Dendritic cell treated with granulocyte-macrophage colony-stimulating factor and Interleukin-4, amounts not matched to agents 40 ng/mL and 50 ng/mL, for 4 days (primary cell): ENCODE measurements at regions not wholly inside any gene's neighbourhood (a gene's known extent, or its start where the extent isn't known, plus 50 kb on each side); places are given as distances from the start of the nearest gene placed in this dataset.

Experiments
- H3K27ac Mint-ChIP-seq: one replicate; pipeline ENCODE4 v1.8.0; 2022; ENCODE audit warnings: mild to moderate bottlenecking, mixed read lengths
- H3K27me3 Mint-ChIP-seq: one replicate; pipeline ENCODE4 v1.8.0; 2022; ENCODE audit warnings: mild to moderate bottlenecking, mixed read lengths
- H3K36me3 Mint-ChIP-seq: one replicate; pipeline ENCODE4 v1.8.0; 2022; ENCODE audit warnings: low read depth, mixed read lengths
- H3K4me1 Mint-ChIP-seq: one replicate; pipeline ENCODE4 v1.8.0; 2022; ENCODE audit warnings: low read depth, mixed read lengths
- H3K4me3 Mint-ChIP-seq: one replicate; pipeline ENCODE4 v1.8.0; 2022; ENCODE audit warnings: mild to moderate bottlenecking, moderate library complexity, mixed read lengths
- H3K9me3 Mint-ChIP-seq: one replicate; pipeline ENCODE4 v1.8.0; 2022; ENCODE audit warnings: mixed read lengths
- intact Hi-C: fragments of 100-400 bp; cut with micrococcal nuclease; formaldehyde crosslinking; loops from one replicate; pipeline ENCODE4 v1.15.0; 2022

- Mint-ChIP-seq H3K4me1 (no peaks in the 10 kb centered on the region), H3K4me3 (no peak overlapping the region), H3K36me3 (no peaks in the 10 kb centered on the region), H3K27ac (no peak overlapping the region), H3K27me3 (no peaks in the 10 kb centered on the region), H3K9me3 (no peaks in the 10 kb centered on the region)
- intact Hi-C loops = no loop called here
Measured at GRCh38 chr13:70895599-70895998, 787.3 kb upstream of the KLHL1 start.

GRCh38 chr13:70894258-70894657, 786.0 kb upstream of the KLHL1 start:
- Mint-ChIP-seq H3K36me3 (no peaks in the 10 kb centered on the region), H3K4me3 (no peak overlapping the region), H3K27ac (no peak overlapping the region), H3K9me3 (peaks cover 3% of the 10 kb centered on the region), H3K27me3 (no peaks in the 10 kb centered on the region), H3K4me1 (no peaks in the 10 kb centered on the region)
- intact Hi-C loops = no loop called here

DNA sequence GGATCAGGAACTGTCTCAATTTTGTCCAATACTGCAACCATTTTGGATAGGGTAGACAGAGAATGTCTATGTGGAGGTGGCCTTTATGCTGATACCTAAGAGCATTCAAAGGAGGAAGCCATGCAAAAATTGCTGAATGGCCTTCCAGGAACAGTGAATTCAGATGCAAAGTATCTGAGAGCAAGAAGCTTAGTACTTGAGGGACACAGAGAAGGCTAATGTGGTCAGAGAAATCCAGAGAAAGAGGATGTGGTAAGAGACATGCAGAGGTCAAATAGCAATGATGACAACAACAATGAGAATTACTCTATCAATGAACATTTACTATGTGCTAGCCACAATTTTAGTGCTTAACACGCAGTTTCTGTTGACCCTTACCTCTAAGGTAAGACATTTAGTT, 785.6 kb upstream of the KLHL1 start:
- Mint-ChIP-seq H3K27ac (no peak overlapping the region), H3K36me3 (no peaks in the 10 kb centered on the region), H3K27me3 (no peaks in the 10 kb centered on the region), H3K4me3 (no peak overlapping the region), H3K9me3 (peaks cover 7% of the 10 kb centered on the region), H3K4me1 (no peaks in the 10 kb centered on the region)
- intact Hi-C loops = no loop called here

DNA sequence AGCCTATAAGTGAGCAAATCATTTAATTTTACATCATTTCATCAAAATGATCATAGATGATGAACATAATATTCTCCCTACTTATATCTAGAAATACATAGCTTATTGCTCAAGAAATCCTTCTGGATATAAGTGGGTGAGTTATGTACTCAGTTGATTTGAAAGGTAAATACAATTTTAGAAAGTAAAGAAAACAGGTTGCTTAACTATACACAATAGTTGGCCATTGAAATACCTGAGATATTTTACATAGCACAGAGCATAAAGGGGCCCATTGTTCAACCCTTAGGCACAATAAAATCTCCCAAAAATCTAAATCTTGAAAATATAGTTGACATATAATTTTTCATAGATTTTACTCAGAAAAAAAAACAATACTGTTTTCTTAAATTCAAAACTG, 782.0 kb upstream of the KLHL1 start:
- H3K4me1 Mint-ChIP-seq = no peaks in the 10 kb centered on the region
- H3K27me3 Mint-ChIP-seq = no peaks in the 10 kb centered on the region
- H3K9me3 Mint-ChIP-seq = peaks cover 14% of the 10 kb centered on the region
- H3K4me3 Mint-ChIP-seq = no peak overlapping the region
- no peaks in the 10 kb centered on the region for H3K36me3 Mint-ChIP-seq
- H3K27ac Mint-ChIP-seq = no peak overlapping the region
- intact Hi-C loops = no loop called here

DNA sequence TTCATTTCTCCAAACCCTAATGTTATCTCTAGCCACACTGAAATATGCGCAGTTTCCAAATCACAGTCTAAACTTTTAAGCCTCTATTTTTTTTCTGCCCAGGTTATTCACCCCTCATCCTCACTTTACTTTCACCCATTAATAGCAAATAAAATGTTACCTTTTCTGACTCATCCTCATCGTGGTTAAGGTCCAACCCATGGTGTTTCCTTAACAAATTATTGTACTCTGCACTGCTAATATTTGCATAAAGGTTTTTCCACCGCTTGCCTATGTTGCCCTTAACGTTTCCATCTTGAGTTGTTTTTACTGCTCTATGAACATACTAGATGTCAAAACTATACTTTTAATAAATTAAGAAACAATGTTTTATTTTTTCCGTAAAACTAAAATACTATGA, 780.9 kb upstream of the KLHL1 start:
- Mint-ChIP-seq H3K4me1 (no peaks in the 10 kb centered on the region), H3K27ac (no peak overlapping the region), H3K4me3 (no peak overlapping the region), H3K36me3 (no peaks in the 10 kb centered on the region), H3K9me3 (peaks cover 14% of the 10 kb centered on the region), H3K27me3 (no peaks in the 10 kb centered on the region)
- intact Hi-C loops = no loop called here

DNA sequence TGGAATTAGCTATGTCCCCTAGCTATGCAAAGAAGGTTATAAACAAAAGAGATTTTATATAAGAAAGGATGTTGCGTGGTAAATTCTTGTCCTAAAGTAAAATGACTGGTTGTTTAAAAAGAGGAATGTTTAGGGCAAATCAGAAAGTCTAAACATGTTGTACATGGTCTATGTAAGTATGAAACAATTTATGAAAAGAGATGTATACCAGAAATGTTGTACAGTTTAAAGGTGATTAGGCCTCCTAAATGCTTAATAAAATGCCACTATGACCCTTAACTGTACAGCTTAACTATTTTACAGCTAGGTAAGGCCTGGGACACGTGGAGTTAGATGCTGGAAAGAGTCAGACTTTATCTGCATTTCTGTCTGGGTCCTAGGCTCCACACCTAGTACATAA, 775.9 kb upstream of the KLHL1 start:
- Mint-ChIP-seq H3K36me3 (no peaks in the 10 kb centered on the region), H3K27ac (no peak overlapping the region), H3K4me1 (no peaks in the 10 kb centered on the region), H3K4me3 (no peak overlapping the region), H3K27me3 (no peaks in the 10 kb centered on the region), H3K9me3 (peaks cover 10% of the 10 kb centered on the region)
- intact Hi-C loops = no loop called here

DNA sequence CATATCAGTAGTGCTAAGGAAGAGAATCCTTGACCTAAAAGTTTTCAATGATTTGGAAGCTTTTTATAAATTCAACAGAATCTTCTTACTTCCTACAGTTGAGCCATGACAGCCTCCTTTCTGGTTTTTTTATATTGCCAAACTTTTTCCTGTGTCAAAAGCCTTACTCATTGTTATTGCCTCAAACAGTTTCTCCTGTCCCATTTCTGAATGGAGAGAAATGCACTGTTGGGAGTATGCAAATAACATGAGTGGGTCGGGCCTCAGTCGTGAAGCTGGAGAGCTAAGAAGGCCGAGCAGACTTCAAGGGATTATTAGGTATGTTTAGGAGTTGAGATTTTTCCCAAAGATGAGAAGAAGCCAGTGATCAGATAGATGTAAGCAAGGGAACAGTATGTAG, 766.4 kb upstream of the KLHL1 start:
- H3K27me3 Mint-ChIP-seq = no peaks in the 10 kb centered on the region
- no peaks in the 10 kb centered on the region for H3K4me1 Mint-ChIP-seq
- peaks cover 16% of the 10 kb centered on the region for H3K9me3 Mint-ChIP-seq

GRCh38 chr13:70864731-70865130, 756.5 kb upstream of the KLHL1 start:
- intact Hi-C loops = no loop called here
- H3K36me3 Mint-ChIP-seq = no peaks in the 10 kb centered on the region
- H3K4me1 Mint-ChIP-seq = no peaks in the 10 kb centered on the region
- no peak overlapping the region for H3K4me3 Mint-ChIP-seq
- no peaks in the 10 kb centered on the region for H3K27me3 Mint-ChIP-seq
- no peak overlapping the region for H3K27ac Mint-ChIP-seq
- peaks cover 32% of the 10 kb centered on the region for H3K9me3 Mint-ChIP-seq

More for the DNA sequence above, 766.4 kb upstream of the KLHL1 start:
- Mint-ChIP-seq H3K27ac (no peak overlapping the region), H3K36me3 (no peaks in the 10 kb centered on the region), H3K4me3 (no peak overlapping the region)
- intact Hi-C loops = no loop called here

- Mint-ChIP-seq H3K27me3 (no peaks in the 10 kb centered on the region), H3K27ac (no peak overlapping the region), H3K4me3 (no peak overlapping the region), H3K4me1 (no peaks in the 10 kb centered on the region), H3K36me3 (no peaks in the 10 kb centered on the region), H3K9me3 (peaks cover 29% of the 10 kb centered on the region)
- intact Hi-C loops = no loop called here
Measured at GRCh38 chr13:70856711-70857110, 748.5 kb upstream of the KLHL1 start.

DNA sequence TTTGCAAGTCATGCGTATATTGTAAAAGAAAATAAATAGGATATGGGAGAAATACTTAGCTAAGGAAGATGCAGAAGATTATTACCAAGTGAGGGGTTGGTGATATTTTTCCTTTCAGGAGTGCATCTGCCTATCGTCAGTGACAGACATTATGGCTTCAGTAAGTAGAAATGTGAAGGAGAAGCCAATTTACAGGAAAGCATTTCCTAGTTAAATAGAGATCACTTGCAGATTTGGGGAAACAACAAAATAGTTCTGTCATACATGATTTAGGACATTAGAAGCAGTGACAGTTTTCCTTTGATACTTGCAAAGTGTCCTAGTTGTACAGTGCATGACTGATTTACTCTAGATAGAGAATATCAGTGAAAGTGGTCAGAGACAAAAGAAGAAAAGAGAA, 747.8 kb upstream of the KLHL1 start:
- no peak overlapping the region for H3K27ac Mint-ChIP-seq
- peaks cover 23% of the 10 kb centered on the region for H3K9me3 Mint-ChIP-seq
- no peaks in the 10 kb centered on the region for H3K27me3 Mint-ChIP-seq
- intact Hi-C loops = no loop called here
- no peaks in the 10 kb centered on the region for H3K36me3 Mint-ChIP-seq
- no peak overlapping the region for H3K4me3 Mint-ChIP-seq
- H3K4me1 Mint-ChIP-seq = no peaks in the 10 kb centered on the region

DNA sequence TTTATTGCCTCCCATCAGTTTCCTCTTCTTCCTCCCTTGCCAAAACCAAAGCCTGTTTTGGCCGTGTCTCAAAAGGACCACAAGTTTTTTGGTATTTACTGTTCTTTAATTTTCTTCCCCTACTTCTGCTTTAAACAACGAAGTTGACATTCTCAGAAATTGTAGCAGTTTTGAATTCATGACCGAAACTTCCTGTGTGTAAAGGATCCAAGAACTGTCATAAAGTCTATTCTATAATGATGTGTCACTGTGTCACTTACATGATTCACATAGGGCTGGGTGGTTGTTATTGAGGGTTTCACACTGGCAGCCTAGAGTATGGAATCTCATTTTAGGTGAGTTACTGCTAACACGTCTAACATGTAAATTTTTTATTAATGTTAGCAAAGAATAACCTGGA, 741.0 kb upstream of the KLHL1 start:
- Mint-ChIP-seq H3K9me3 (peaks cover 10% of the 10 kb centered on the region), H3K36me3 (no peaks in the 10 kb centered on the region), H3K27ac (no peak overlapping the region), H3K27me3 (no peaks in the 10 kb centered on the region), H3K4me3 (no peak overlapping the region), H3K4me1 (peaks cover 5% of the 10 kb centered on the region)
- intact Hi-C loops = no loop called here

DNA sequence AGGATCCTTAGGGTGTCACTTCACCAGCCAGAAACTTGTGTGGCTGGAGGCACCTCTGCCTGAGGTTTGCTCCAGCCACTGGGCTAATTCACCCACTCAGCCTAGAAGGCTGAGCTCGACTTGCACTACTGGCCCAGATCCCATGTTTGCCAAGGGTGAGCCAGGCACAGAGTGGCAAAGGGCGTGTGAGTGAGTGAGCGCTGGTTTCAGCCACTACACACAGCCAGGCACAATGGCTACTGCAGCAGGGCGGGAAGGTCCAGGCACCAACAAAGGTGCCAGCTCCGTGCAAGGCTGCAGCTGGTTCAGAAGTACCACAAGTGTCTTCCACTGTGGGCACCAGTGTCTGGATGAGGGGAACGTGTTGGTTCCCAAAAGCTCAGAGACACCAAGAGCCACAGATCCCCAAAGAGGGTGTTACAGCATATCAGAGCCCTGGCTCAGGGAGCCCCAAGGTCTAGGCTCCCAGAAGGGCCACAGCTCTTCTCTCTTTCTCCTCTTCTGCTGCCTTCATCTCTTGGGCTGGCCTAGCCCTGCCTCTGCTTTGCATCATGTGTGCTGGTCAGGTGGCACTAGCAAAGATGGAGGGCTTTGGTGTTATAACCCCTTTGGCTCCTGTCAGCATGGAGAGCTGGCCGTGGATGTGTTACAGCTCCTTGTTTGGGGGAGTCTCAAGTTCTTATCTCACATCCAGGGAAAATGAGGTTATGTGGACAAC, 736.3 kb upstream of the KLHL1 start:
- H3K27ac Mint-ChIP-seq = no peak overlapping the region
- H3K27me3 Mint-ChIP-seq = no peaks in the 10 kb centered on the region
- H3K4me3 Mint-ChIP-seq = no peak overlapping the region
- intact Hi-C loops = no loop called here
- H3K36me3 Mint-ChIP-seq = no peaks in the 10 kb centered on the region
- H3K9me3 Mint-ChIP-seq = peaks cover 26% of the 10 kb centered on the region
- H3K4me1 Mint-ChIP-seq = peaks cover 5% of the 10 kb centered on the region

DNA sequence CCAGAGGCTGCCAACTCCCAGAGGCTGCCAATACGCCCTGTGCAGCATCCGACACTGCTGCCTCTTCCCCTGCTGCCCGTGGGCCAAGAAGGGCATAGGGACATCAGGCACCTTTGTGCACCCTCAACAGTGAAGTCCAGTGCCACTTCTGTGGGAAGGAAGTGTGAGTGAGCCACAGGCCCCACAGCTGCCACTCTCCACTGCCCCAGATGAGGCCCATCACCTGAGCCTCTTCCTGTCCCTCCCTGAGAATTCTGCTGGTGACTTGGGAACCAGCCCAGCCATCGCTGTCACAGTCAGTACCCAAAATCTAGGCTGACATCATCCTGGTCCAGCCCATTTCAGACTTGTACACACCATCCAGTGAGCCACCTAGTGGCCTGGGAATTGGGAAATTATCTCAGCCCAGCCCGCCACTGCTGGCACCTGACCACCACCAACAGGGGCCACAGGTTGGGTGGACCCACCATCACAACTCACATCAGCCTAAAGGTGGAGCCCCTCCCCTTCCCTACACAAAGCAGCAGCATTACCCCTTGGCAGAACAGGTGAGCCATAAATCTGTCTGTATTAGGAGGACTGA, 733.9 kb upstream of the KLHL1 start:
- H3K36me3 Mint-ChIP-seq = no peaks in the 10 kb centered on the region
- peaks cover 26% of the 10 kb centered on the region for H3K9me3 Mint-ChIP-seq
- intact Hi-C loops = no loop called here
- no peaks in the 10 kb centered on the region for H3K27me3 Mint-ChIP-seq
- no peak overlapping the region for H3K27ac Mint-ChIP-seq
- H3K4me3 Mint-ChIP-seq = no peak overlapping the region
- H3K4me1 Mint-ChIP-seq = no peaks in the 10 kb centered on the region

DNA sequence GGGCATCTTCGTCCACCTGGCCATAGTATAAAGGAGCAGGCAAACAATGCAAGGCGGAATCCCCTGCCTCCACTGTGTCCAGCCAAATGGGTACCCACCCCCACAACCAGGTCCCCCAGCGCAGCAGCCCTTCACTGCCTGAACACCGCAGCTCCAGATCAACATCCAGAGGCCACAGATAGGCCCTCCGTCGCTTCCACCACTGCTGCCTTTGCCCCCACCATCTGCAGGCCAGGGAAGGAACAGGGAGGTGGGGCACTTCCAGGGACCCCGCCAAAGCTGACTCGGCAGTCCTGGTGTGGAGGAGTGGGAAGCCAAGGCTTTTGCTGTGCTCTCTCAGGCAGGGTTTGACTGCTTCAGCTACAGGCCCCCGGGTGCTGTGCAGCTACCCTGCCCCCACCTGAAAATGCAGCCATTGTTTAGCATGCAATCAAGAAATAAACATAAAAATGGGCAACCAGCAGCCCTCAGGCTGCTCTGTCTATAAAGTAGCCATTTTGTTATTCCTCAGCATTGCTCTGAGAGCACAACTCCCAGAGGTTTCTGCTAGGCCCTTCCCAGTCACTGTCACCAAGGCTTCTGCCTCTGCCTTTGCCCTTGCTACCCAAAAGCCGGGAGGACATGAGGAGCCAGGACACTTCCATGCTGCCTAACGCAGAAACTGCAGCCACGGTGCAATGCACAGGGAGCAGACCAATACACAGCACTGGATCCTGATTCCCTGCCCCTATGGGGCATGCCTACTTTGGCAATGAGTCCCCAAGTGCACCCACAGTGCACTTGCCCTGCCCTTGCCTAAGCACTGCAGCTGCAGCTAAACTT, 733.2 kb upstream of the KLHL1 start:
- Mint-ChIP-seq H3K27ac (no peak overlapping the region), H3K4me1 (no peaks in the 10 kb centered on the region), H3K9me3 (peaks cover 26% of the 10 kb centered on the region), H3K27me3 (no peaks in the 10 kb centered on the region), H3K4me3 (no peak overlapping the region), H3K36me3 (no peaks in the 10 kb centered on the region)
- intact Hi-C loops = no loop called here
